ENCODE measurements at regions not wholly inside any gene's neighbourhood (a gene's known extent, or its start where the extent isn't known, plus 50 kb on each side); places are given as distances from the start of the nearest gene placed in this dataset.

- H3K27ac ChIP-seq (ENCODE audit: insufficient read depth, low read depth, low read length), result no peak overlapping the region
- H3K36me3 ChIP-seq (ENCODE audit: control insufficient read depth in 2 of 2, extremely low read depth in 1 of 2, insufficient read depth in 2 of 2, low read length in 2 of 2), result no peaks in the 10 kb centered on the region
- intact Hi-C loops (cut with micrococcal nuclease) (no loop called here), dilution Hi-C loops (cut with MboI; ENCODE audit: extremely low pct_ligation_motif_present, low sequenced_read_pairs) (no loop called here)
- no peaks in the 10 kb centered on the region for H3K4me1 ChIP-seq (ENCODE audit: control insufficient read depth, extremely low read depth, insufficient read depth, low read length)
- H3K9me1 ChIP-seq (replicated peaks; ENCODE audit: control insufficient read depth, extremely low read depth, insufficient read depth, low read length), result no peaks in the 10 kb centered on the region
- no peaks in the 10 kb centered on the region for H4K20me1 ChIP-seq (replicated peaks; ENCODE audit: control insufficient read depth, extremely low read depth, insufficient read depth, low read length)
- DNase-seq (ENCODE audit: low read depth, low spot score), result no peak
- no peaks in the 10 kb centered on the region for H3K79me2 ChIP-seq (ENCODE audit: control insufficient read depth, insufficient read depth, low read length)
- FAIRE-seq, result no peak
- no TSS peak for BruUV-seq (replicated peaks)
- no peak overlapping the region for H3K4me3 ChIP-seq (replicated peaks in 1 of 3; ENCODE audit: insufficient read depth in 1 of 3, low read depth in 1 of 3, low read length in 3 of 3)
- TF ChIP-seq MYC (IDR thresholded peaks at IDR 0.05; ENCODE audit: low read depth, low read length), result no peak
- no peak for TF ChIP-seq FOS (IDR thresholded peaks at IDR 0.05; ENCODE audit: borderline replicate concordance, insufficient read depth, low read length)
- TF ChIP-seq POLR2A (IDR thresholded peaks at IDR 0.05; ENCODE audit: low read depth, low read length), result no peak
- no peak for TF ChIP-seq MAX (IDR thresholded peaks at IDR 0.05; ENCODE audit: insufficient read depth, insufficient read length)
- no peak for TF ChIP-seq EZH2 (IDR thresholded peaks at IDR 0.05; ENCODE audit: borderline replicate concordance, low read depth, low read length, severe bottlenecking)
- TF ChIP-seq GATA2 (IDR thresholded peaks at IDR 0.05; ENCODE audit: insufficient read depth, insufficient read length, low read depth, low read length), result no peak
- TF ChIP-seq JUN (IDR thresholded peaks at IDR 0.05; ENCODE audit: borderline replicate concordance, insufficient read depth, insufficient read length, low read depth), result no peak
- no peak for TF ChIP-seq CTCF (IDR thresholded peaks at IDR 0.05; ENCODE audit: extremely low read depth in 1 of 2, insufficient read depth in 1 of 2, low read depth in 1 of 2, low read length in 2 of 2)
- TF ChIP-seq POLR2AphosphoS5 (IDR thresholded peaks at IDR 0.05; ENCODE audit: insufficient read depth, low read depth, low read length), result no peak
- no peak overlapping the region for H3K4me2 ChIP-seq (ENCODE audit: insufficient read depth, low read length)
- no peak overlapping the region for H2AFZ ChIP-seq (ENCODE audit: low read depth, low read length)
- ChIA-PET POLR2A (no interaction called here), CTCF (no interaction called here)
- H3K9me3 ChIP-seq (replicated peaks; ENCODE audit: control insufficient read depth, insufficient read depth, low read length), result no peaks in the 10 kb centered on the region
- H3K27me3 ChIP-seq (ENCODE audit: control insufficient read depth in 2 of 2, insufficient read depth in 2 of 2, low read length in 2 of 2), result no peaks in the 10 kb centered on the region
- no peak overlapping the region for H3K9ac ChIP-seq (replicated peaks; ENCODE audit: extremely low read depth, insufficient read depth, low read length)
These were observed 421.3 kb upstream of the FZD8 start for GRCh38 chr10:36063396-36063795.

Measured in endothelial cell of umbilical vein (primary cell).